Body of pancreas (tissue), 4 donors: ENCODE measurements at regions not wholly inside any gene's neighbourhood (a gene's known extent, or its start where the extent isn't known, plus 50 kb on each side); places are given as distances from the start of the nearest gene placed in this dataset.

ENCODE experiments used
- POLR2A ChIP-seq, 3 donors: fragments of 450-650 bp; IDR thresholded peaks; one replicate each; pipeline ENCODE4 v1.6.1; 2016; ENCODE audit warnings: antibody characterized with exemption in 3 of 3, mild to moderate bottlenecking in 2 of 3
- TF ChIP-seq, protein P1 (sequence below), 7 experiments: fragments of 450-650 bp in 4 of 7; fragments of 200-600 bp in 3 of 7; sonication (generic) in 3 of 7; IDR thresholded peaks; one replicate each; pipeline ENCODE4 v1.5.1; 2016 to 2019; ENCODE audit warnings: antibody characterized with exemption in 7 of 7

- no peak for TF ChIP-seq POLR2A (IDR thresholded peaks at IDR 0.05)
- TF ChIP-seq, protein P1, sequence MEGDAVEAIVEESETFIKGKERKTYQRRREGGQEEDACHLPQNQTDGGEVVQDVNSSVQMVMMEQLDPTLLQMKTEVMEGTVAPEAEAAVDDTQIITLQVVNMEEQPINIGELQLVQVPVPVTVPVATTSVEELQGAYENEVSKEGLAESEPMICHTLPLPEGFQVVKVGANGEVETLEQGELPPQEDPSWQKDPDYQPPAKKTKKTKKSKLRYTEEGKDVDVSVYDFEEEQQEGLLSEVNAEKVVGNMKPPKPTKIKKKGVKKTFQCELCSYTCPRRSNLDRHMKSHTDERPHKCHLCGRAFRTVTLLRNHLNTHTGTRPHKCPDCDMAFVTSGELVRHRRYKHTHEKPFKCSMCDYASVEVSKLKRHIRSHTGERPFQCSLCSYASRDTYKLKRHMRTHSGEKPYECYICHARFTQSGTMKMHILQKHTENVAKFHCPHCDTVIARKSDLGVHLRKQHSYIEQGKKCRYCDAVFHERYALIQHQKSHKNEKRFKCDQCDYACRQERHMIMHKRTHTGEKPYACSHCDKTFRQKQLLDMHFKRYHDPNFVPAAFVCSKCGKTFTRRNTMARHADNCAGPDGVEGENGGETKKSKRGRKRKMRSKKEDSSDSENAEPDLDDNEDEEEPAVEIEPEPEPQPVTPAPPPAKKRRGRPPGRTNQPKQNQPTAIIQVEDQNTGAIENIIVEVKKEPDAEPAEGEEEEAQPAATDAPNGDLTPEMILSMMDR (IDR thresholded peaks at IDR 0.05): no peak
Observed at GRCh38 chr11:113584371-113584770, 109.2 kb upstream of the DRD2 start.
